Keratinocyte (primary cell): ENCODE measurements at regions not wholly inside any gene's neighbourhood (a gene's known extent, or its start where the extent isn't known, plus 50 kb on each side); places are given as distances from the start of the nearest gene placed in this dataset.

Experiments
- CTCF ChIP-seq, 3 experiments: IDR thresholded peaks in 1 of 3; conservative IDR thresholded peaks in 1 of 3; optimal IDR thresholded peaks in 1 of 3; 2 replicates in 2 of 3; 3 replicates in 1 of 3; pipeline versions ENCODE3 to v1.5.1; 2011; ENCODE audit warnings: low read length in 3 of 3, mild to moderate bottlenecking in 3 of 3, moderate library complexity in 2 of 3, control low read depth in 1 of 3, inconsistent platforms in 1 of 3; ENCODE audit not compliant: insufficient read depth in 2 of 3; ENCODE audit errors: extremely low read depth in 1 of 3
- EZH2 ChIP-seq: IDR thresholded peaks from one replicate; pipeline ENCODE4 v1.6.1; 2012; ENCODE audit warnings: inconsistent platforms, mild to moderate bottlenecking, low read length, moderate library complexity

- no peak for TF ChIP-seq CTCF (optimal IDR thresholded peaks at IDR 0.05 in 1 of 3, IDR thresholded peaks at IDR 0.05 in 1 of 3, conservative IDR thresholded peaks at IDR 0.05 in 1 of 3; ENCODE audit: extremely low read depth in 1 of 3, insufficient read depth in 2 of 3, low read length in 3 of 3)
- no peak for TF ChIP-seq EZH2
Measured at GRCh38 chr4:151939670-151940069, 178.9 kb upstream of the GATB start.
